HUDEP-2 (cell line): ENCODE measurements at regions not wholly inside any gene's neighbourhood (a gene's known extent, or its start where the extent isn't known, plus 50 kb on each side); places are given as distances from the start of the nearest gene placed in this dataset.

Experiments
- DNase-seq, 76 experiments: peaks; one replicate each; lab custom pipeline; 2025; ENCODE audit not compliant: unreplicated experiment in 76 of 76; lab: John Stamatoyannopoulos, UW

DNA sequence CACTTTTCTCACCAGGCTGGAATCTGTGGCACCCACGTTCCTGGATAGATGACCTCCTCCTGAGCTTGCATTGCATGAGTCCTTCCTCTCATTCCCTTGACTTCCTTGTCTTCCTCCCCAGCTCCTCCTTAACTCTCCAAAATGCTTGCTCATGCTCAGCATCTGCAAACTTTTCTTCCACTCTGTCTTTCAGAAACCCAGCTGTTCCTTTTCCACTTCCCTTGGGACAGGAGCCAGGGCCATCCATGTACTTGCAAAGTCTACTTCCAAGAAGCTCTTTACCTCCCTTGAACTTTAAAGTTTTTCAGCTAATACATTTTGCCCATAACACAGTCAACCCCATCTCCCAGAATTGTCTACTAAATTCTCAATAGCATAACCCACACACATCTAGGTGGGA is 861.7 kb downstream of the QKI start:
- DNase-seq = no peak

DNA sequence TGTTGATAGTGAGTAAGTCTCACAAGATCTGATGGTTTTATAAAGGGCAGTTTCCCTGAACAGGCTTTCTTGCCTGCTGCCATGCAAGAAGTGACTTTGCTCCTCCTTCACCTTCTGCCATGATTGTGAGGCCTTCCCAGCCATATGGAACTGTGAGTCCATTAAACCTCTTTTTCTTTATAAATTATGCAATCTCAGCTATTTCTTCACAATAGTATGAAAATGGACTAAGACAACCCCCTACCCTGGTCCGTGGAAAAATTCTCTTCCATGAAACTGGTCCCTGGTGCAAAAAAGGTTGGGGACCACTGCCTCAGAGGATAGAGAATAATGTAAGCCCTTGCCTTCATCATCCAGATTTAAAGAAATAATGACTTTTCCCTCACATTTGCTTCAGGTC is 861.3 kb downstream of the QKI start:
- no peak for DNase-seq

DNA sequence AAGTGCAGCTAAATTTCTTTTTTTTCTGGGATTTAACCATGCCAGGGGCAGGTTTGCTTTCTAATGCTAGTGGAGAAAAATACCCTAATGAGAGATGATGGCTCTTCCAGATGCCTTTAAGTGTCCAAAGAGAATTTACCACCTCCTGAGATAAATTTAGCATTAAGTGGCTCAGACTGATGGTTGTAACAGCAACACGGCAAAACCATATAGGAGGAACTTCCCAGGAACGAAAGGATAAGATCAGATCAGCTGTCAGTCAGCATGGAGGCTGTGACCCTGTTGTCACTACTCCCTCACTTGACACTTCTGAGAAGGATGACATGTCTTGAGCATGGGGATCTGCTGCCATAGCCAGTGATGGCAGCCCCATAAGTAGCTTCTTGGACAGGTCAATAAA is 860.0 kb downstream of the QKI start:
- DNase-seq = no peak

DNA sequence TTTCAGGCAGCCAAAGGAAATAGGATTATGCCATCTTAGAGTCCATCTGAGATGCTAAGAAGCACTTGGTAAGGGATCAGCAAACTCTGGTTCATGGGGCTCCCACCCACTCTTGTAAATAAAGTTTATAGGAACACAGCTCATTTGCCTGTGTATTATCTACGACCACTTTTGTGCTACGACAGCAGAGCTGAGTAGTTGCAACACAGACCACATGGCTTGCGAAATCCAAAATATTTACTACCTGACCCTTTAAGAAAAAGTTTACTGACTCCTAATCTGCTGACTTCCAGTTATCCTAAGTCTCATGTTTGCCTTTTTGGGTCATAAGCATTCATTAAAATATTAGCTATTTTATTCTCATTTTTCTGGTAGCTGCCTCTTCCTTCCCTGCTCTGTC is 859.0 kb downstream of the QKI start:
- DNase-seq = no peak

DNA sequence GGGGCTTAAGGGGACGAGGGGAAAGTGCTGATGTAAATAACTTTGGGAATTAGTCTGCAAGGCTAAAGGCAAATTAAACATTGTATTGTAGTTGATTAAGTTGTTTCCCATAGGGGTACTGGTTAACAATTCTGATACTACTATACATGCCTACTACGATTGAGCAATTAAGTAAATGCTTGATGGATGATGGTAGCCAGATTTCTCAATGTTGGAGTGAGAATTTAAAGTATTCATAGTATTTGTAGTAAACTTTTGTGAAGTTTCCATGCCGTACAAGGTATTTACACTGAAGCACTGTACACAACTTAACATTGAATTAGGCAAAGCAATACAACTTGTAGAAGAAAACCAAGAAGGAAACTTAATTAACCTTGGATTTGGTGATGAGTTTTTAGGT is 852.3 kb downstream of the QKI start:
- no peak for DNase-seq

DNA sequence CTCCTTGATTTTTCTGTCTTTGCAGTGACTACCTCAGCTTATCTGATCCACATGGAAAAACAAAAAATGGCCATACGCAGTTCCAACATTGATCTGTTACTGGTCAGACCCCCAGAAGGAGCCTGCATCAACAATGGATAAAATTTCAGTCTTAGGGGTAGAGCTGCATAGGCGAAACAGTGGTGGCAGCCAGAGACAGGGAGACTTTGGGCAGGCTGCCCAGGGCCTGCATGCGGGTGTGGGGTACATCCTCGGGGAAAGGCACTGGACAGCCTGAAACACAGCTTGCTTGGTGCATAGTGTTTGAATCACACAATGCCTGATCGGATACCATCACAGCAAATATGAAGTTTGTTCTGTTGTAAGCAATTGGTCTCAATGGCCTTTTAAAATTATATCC is 847.8 kb downstream of the QKI start:
- DNase-seq = no peak

DNA sequence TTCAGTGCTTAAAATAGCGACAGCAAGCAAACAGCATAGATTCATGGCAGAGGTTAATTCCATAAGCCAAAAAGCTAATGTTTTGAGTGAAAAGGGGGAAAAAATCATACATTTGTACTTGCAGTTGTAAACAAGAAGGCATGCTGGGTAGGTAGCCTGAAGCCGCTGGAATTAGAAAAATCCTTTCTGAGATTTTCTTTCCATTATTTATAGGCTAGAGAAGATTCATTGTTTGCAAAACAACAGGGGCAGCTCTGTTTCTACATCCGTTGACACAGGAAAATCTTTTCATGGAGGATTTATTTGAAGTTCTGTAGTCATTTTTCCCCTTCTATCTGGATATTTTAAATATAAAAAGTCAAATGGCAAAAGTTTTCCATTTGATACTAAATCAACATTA is 843.9 kb downstream of the QKI start:
- DNase-seq = no peak

DNA sequence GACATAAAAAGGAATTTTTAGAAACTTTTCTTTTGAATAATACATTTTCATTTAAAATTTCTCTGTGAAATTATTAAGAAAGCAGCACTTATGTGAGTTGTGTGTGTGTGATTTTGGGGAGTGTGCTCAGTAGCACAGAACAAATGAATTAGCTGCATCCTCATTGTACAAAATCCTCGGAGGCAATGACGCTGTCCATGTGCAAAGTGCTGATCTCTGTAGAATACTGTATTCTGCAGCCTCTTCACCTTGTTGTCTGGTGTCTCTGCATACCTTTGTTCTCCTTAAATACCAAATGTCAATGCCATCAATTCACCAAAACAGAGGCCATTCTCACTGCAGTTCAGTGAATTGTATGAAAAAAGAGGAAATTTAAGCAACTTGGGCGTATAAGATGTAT is 838.4 kb downstream of the QKI start:
- DNase-seq = no peak

DNA sequence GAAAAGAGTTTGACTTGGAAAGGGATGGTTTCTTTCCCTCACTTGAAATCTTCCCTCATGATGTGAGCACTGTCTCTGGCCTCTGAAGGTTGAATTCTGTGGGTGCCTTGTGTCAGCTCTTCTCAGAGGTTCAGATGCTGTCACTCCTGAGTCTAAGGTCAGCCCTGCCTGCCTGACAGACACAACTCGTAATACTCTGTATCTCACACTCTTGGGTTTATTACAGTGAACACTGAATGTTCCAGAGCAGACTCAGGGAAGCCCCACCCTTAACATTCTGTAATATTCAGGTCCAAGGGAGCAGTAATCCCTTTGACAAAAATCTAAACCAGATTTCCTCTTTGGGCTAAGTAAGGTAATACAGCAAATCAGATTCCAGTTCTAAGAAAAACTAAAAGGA is 837.8 kb downstream of the QKI start:
- no peak for DNase-seq

DNA sequence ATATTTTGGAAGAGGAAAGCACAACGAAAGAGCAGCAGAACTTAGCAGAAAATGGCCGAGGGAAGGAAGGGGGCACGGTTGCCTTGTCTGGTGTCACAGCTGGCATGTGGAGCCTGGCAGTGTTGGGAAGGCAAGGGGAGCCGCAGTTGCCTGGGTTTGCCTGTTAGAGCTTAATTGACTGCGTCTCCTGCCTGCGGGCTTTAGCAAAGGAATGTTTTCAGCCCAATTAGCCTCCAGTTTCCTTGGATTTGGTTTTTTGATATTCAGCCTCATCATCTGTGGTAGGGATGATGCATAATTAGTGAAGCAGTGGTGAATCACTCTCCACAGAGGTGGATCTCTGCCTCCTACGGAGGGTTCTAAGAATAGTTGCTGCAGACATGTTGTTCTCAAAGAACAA is 832.6 kb downstream of the QKI start:
- DNase-seq = no peak

DNA sequence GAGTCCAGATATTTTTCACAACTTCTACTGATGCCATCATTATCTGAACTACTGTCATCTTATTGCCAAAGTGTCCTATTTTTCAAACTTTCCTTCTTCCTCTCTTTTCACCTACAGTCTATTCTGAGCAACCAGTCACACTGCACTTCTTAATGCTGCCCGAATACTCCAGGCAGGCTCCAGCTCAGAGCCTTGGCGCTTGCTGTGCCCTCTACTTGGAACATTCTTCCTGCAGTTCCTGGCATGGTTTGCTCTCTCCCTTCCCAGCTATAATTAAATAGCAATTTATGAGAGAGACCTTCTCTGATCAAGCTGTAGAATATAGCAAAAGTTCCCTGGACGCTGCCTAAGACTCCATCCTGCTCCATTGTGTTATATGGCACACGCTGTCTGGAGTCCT is 831.6 kb downstream of the QKI start:
- DNase-seq = no peak

DNA sequence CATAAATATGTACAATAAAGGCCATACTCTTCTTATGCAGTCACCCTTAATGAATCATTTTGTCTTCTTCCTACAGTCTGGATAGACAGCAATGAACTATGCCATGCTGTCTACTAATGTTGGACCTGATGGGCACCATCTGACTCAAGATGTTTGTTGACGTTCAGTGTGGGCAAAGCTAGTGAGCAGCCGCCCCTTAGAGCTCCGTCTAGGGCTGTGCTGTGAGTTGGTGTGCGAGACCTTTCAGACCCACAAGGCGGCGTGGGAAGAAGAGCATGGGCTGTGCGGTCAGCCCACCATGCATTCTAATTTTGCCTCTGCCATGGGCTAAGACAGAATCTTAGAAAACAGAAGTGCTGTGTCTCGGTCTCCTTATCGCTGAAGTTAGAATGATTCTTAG is 829.4 kb downstream of the QKI start:
- no peak for DNase-seq

DNA sequence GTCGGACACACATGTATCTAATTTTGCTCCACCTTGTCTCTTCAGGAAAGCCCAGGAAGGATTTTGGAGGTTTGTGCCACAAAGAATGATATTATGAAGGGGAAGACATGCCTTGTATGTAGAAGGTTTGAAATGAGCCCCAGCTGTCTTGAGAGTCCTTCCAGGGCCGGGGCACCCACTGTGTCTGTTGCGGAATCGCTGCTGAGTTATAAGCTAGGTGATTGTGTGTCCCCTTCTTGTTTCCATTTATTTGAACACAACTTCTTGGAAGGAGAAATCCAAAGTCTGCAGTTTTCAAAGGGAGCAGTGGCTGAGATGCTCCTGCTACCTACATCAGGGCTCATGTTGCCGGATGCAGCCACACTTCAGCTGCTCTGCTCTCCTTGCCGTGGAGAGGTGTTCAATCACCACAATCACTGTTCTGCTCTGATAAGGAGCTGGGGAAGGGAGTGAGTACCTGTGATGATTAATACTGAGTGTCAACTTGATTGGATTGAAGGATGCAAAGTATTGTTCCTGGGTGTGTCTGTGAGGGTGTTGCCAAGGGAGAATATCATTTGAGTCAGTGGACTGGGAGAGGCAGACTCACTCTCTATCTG is 828.6 kb downstream of the QKI start:
- no peak for DNase-seq

DNA sequence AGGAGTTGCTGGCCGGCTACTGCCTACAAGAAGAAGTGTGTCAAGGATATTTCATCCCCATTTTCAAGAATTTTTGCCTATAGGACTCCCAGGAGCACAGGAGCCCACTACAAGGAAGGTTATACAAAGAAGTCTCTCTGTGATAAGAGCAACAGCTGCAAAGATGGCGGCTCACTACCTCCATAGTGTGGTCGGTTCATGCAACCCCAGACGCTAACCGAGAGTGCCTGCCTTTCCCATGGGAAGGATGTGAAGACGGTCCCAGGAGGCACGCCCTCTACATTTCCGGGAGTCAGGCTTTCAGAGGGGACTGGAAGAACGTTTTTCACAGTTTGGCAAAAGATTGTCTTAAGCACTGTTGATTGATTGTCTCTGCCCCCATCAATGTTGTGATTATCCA is 816.3 kb downstream of the QKI start:
- no peak for DNase-seq

DNA sequence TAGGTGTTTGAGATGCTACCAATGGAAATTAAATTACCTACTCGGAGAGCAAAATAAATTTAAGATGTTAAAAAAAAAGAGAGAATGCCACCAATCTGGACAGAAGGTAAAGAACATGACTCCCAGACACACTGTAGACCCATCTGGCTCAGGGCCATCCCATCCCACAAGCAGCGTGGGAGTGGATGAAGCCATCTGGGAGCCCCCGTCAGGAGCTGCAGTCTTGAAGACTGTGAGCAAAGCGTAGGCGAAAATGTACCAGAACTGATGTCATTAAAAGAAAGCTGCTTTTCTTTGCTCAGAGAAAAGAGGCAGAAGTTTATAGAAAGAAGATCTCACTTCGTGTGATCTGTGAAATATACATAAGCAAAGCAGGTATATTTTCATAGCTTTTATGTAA is 815.7 kb downstream of the QKI start:
- no peak for DNase-seq

DNA sequence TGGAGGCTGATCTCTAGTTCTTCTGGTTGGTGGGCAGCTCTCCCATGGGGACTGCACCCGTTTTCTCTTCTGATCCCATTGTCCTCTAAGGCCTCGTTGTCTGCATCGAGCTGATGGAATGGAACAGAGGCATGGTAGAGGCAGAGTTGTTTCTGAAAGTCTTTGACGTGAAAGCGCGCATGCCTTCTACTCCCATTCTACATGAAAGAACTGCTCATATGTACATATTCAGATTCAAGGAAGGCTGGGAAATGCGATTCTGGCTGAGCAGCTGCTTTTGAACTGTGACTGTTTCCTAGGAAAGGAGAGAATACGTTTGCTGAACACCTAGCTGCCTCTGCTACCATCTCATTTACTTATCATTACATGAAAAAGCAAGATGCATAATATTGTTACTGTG is 815.2 kb downstream of the QKI start:
- DNase-seq = no peak

DNA sequence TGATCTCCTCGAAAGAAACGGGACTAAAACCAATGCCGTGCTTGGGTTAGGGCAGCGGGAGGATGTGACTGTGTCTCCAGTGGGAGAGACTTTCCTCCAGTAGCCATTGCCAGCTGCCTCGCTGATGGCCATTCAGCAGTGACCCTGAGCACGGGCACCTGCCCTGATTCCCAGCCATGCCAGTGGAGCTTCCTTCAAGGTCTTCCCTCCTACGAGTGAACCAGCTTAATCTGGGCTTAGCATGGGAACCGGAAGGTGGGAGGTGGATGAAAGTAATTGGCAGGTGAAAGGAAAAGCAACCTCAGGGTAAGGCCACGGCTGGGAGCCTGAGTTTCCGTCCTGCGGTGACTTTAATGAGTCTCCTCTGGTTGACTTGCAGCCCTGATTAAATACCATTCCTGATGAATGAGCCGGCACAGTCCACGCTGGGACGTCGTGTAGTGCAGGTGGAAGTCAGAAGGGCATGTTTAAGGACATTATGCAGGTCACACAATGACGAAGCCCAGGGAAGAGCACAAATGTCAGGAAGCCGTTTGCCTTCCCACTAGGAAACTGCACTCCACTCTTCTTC is 813.5 kb downstream of the QKI start:
- no peak for DNase-seq

DNA sequence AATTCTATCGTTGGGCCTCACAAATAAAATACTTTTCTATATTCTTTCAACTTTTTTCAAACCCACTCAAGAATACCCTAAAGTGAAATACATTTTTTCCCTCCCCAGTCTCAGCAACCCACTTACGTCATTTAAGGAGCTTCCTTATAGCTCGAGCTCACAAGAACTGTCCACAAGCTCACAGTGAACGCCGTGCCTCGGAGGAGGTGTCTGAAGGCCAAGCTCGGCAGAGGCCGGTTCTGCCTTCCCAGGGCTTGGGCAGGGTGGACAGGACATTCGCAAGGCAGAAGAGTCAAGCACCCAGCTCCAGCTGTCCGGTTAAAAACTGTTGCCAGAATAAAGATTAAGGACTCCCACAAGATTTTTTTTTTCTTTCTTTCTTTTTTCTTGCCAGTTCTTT is 802.3 kb downstream of the QKI start:
- DNase-seq = no peak

DNA sequence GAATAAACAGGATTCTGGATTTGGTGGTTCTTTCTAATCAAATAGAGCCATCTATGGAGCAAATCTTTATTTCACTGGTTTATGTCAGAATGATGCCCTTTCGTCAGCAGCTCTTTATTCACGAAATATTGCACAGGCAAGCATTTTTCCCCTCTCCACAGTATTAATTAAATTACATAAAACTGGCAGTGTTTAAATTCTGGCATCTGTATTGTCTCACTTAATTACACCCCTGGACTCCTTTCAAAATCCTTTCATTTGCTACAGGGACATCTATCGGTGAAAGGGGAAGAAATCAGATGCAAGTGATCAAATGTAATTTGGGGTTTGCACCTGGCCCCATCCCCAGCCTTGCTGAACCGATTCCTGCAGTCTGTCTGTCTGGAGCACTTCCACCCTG is 801.9 kb downstream of the QKI start:
- no peak for DNase-seq

DNA sequence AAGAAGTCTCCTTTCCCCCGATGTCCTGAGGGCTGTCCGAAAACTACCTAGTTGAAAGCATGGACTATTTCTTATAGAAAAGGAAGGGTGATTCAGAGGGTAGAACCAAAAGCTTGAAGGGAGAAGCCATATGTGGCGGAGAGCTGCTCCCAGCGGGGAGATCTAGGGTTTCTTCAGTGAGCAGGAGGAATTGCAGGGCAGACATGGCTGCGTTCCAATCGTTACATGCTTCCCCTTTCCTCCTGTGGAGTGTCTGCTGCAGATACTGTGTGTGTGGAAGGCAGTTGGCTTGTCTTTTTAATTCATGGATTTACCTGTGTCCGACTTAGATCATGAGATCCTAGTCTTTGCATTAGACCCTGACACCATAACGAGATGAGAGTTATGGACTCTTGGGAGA is 799.5 kb downstream of the QKI start:
- no peak for DNase-seq

DNA sequence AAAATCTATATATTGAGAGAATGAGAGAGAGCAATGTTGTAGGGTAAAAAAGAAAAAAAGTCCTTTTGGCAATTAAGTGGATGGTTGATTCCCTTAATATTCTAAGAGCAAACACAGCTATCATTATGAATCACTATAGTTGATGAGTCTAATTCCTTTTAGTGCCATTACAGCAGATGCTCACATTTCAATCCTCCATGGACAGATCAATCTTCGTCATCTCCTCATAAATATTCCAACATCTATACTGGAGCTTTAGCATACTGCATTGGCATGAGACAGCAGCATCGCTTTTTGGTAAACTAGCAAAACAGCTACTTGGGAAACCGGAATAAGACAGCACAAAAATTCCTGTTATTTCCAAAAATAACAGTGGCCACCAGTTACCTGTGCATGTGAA is 796.7 kb downstream of the QKI start:
- DNase-seq = no peak

DNA sequence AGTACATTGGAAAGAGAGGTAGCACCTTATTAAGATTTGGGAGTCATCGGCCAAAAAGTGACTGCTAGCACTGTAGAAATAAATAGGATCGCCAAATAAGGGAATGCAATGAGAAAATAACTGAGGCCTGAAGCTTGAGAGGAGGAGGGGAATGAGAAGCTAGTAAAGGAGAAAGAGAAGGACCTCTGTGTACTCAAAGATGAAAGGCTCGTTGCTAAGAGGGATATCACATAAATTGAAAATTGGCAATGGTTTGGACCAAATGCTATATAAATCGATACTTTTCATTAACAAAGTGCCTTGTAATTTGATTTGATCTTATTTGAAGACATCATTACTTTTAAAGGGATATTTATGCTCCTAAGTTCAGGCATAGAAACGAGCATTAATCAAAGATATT is 796.3 kb downstream of the QKI start:
- DNase-seq = no peak

DNA sequence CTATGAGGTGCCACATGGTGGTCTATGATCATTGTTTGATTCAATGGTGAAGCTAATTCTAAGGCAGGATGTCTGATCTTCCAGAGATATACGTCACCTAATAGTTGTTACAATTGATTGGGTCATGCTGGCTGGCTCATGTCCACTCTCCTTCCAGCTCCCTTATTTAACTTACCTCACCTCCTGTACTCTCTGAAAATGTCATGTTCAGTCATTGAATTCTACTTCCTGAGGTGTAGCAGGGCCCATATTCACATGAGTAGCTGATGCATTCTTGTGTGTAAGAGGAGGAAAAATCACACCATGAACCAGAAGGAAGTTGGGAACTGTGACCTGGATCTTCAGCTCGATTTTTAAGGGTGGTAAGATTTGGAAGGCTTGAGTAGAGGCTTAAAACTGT is 795.8 kb downstream of the QKI start:
- DNase-seq = no peak
